MV-4-11 (cell line): ENCODE measurements at regions not wholly inside any gene's neighbourhood (a gene's known extent, or its start where the extent isn't known, plus 50 kb on each side); places are given as distances from the start of the nearest gene placed in this dataset.

Experiments
- DNase-seq: peaks from one replicate; lab custom pipeline; 2025; lab: John Stamatoyannopoulos, UW

- peak; percentile 85 for DNase-seq
Measured at GRCh38 chr21:28827422-28827821, 165.3 kb downstream of the LTN1 start.

DNA sequence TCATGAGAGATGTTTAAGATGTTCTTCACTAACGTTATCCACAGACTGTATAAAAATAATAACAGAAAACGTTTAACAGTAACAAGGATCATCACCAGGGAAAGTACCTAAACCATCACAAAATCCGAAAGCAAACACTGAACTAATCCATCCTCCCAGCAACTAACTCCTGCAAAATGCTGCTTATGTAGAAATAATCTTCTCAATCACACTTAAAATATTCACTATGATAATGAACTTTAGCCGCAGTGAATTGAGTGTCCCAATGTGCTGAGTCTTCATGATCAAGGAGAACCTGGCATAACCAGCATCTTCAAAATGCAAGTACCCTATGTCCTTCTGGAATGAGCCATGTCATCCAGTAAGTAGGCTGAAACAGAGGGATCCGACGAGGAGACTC, 166.1 kb downstream of the LTN1 start:
- DNase-seq, result no peak

DNA sequence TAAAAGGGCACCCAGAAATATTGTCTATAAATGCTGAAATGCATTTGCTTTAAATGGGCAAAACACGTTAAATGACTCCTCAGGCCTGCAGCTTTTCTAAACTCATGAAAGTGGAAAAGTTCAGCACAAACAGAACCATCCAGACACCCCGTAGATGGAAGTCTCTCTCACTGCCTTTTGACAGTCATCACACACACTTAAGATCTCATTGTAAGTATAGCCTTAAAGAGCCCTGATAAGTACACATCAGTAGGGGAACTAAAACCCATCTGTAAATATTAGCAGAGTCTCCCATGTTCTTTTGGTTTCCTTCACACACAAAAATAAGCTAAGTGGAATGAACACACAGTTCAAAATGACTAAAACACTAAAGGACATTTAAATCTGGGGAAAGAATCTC, 166.7 kb downstream of the LTN1 start:
- DNase-seq, result no peak

DNA sequence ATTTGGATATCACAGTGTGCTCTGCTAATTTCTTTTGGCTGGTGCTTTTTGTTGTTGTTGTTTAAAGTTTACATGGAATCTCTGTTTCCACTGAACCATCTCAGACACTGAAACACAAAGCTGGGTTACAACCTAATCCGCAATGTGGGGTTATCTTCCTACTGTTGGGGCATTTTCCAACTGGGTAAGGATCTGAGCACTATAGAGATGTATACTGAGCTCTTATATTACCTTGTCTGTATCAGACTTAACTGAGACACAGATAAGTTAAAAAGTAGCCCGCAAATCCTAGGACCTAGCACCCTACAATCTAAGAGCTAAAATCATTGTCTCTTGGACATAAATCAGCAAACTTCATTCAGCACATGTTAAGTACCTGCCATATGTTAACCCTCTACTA, 169.2 kb downstream of the LTN1 start:
- DNase-seq, result no peak

- no peak for DNase-seq
Measured at GRCh38 chr21:28822486-28823335, 170.0 kb downstream of the LTN1 start.

DNA sequence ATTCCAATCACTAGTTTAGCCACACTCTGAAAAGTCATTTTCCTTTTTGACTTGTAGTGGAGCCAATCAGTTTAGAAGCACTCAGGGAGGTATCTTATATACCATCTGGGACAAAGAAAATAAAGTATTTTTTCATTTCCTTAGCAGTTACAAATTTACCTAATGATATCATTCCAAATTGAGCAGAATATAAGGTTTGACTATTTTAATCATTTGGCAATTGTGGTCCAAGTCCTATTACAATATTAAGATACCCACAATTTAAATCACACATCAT, 170.6 kb downstream of the LTN1 start:
- no peak for DNase-seq

DNA sequence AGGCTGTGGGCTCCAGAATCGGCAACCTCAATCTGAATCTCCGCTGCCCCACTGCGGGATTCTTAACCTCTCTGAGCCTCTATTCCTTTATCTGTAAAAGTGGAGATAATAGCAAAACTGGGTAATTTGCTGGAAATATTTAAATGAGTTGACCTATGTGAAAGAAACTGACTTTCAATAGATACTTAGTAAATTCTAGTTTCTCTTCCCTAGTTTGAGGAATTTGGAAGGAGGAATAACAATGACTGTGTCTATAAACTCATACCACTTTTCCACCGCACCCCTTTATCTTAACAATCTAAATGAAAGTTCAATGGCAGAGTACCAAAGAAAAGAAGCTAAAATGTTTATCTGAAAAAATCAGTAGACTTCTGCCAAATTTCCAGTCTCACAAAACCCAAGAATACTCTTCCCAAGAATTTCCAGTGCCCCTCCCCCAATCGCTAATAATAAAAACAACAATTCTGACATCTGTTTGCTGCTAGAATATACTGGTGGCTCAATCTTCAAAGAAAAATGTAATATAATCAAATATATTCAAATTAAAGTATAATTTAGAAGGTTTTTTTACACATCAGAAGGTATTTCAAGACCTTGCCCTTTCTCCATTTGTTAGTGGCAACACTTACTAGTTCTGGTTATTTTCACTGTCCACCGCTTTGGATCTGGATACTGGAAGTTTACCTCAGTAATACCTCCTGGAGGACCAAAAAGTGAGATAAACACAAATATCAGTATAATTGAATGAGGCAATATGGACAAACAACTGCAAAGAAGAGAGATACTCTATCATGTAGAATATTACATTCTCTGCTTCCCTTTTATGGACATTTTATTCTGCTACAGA, 171.2 kb downstream of the LTN1 start:
- DNase-seq, result no peak

DNA sequence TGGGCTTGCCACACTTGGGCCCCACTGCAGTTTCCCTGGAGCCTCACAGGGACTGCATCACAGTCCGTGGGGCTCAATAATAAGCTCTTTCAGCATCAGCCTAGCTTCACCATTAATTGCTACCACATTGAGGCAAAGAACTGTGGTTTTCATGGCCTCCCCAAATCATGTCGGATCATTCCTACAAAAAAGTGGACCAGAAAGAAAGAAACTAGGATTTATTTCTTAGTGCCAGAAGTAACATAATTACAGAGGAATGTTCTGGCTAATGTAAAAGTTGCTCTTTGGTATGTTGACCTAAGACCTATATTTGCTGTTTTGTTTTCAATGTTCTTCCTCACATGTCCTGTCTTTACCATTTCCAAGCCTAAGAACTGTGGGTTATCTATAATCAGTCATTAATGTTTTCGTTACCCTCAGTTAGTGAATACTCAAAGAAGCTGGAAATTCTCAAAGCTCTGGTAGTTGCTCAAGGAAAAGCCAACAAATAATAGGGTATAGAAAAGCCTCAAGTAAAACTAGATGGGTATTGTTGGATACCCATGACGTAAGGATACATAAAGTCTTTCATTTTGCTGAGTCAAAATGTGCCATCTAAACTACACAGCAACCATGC, 173.9 kb downstream of the LTN1 start:
- DNase-seq, result no peak

- no peak for DNase-seq
Measured at GRCh38 chr21:28817871-28818270, 174.8 kb downstream of the LTN1 start.

- DNase-seq, result no peak
Measured at GRCh38 chr21:28811860-28812259, 180.8 kb downstream of the LTN1 start.

DNA sequence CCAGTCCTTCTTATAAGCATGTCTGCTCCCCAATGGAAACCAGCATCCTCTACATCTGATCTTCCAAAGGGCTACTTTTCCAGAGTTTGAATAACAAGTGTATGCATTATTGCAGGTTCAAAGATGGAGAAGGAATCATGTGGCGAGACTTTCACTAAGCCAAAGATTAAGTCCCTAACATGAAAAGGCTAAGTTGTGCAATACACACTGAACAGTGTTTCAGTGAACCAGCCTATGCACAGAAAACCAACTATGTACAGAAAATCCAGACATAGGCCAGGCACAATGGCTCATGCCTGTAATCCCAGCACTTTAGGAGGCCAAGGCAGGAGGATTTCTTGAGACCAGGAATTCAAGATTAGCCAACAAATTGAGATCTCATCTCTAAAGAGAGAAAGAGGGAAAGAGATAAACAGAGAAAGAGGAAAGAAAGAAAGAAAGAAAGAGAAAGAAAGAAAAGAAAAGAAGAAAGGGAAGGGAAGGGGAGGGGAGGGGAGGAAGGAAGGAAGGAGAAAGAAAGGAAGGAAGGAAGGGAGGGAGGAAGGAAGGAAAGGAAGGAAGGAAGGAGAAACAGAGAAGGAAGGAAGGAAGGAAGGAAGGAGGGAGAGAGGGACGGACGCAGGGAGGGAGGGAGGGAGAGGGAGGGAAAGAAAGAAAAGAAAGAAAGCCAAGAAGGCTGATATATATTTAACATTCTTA, 181.7 kb downstream of the LTN1 start:
- peak; percentile 33 for DNase-seq

DNA sequence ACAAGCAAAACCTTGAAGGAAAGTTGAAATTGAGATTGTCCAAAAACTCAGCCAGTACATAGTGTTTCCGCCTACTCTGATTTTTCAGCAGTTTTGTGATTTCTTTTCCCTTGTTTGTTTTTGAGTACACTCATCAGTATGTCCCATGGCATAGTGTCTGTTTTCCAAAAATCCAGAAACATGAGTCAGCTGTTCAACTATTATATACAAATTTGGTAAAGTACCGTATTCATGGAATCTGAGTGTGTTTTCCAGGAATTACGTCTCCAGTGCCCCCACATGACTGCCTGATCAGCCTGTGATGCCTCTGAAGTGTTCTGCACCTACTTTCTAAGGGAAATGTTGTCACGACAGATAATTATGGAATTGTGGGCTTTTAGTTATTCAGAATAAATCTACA, 186.8 kb downstream of the LTN1 start:
- DNase-seq, result no peak

DNA sequence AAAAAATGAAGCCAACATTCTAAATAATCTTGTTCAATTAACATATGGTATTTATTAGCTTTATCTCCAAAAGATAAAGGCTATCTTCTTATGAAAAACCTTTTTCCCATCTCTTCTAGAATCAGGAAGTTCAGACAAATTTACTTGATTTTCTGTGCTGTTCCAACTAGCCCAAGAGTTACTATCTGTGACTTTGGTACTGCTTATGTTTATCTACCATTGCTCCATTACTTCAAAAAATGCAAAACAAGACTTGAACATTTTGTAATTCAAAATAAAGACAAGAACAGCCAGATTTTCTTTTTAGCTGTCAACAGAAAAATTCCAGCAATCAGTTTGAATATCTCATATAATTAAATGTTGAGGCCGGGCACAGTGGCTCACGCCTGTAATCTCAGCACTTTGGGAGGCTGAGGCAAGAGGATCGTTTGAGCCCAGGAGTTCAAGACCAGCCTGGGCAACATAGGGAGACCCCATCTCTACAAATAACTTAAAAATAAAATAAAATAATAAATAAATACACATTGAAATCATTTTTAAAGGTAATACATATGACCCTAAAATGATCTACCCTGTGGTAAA, 188.5 kb downstream of the LTN1 start:
- no peak for DNase-seq

- no peak for DNase-seq
Measured at GRCh38 chr21:28801906-28802305, 190.8 kb downstream of the LTN1 start.

- DNase-seq, result no peak
Measured at GRCh38 chr21:28799926-28800325, 192.8 kb downstream of the LTN1 start.

DNA sequence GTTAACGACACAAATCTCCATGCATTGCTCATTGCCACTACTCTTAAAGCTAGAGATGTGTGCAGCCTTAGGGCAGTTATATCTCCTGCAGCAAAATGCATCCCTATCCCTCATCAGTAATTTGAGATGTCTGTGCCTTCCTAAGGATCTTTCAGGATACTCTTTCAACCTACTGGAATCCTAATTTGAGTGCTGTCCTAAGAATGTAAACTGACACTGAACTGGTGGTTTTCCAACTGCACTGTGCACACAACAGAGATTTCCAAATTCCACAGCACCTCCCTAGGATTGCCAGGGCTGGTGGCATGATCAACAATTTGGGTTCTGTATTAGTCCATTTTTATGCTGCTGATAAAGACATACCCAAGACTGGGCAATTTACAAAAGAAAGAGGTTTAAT, 193.9 kb downstream of the LTN1 start:
- no peak for DNase-seq

GRCh38 chr21:28795251-28795650, 197.4 kb downstream of the LTN1 start:
- no peak for DNase-seq

- no peak for DNase-seq
Measured at GRCh38 chr21:28794371-28794851, 198.3 kb downstream of the LTN1 start.

DNA sequence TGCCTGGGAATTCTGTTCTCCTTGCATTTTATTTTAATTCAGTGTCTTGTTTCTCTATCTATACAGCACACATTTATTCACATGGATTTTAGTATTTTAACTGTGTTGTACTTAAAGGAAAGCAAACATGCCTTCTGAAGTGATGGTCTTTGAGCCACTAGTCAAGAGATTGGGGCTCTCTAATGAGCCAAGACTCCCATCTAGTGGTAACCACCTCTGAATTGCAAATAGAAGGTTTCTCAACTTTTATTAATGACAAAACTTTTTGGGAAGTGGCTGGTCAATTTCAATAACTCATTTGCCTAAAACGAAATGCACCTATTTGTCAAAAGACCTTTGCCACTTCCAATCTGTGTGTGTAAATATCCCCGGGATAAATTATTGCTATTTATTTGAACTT, 199.6 kb downstream of the LTN1 start:
- DNase-seq, result no peak

DNA sequence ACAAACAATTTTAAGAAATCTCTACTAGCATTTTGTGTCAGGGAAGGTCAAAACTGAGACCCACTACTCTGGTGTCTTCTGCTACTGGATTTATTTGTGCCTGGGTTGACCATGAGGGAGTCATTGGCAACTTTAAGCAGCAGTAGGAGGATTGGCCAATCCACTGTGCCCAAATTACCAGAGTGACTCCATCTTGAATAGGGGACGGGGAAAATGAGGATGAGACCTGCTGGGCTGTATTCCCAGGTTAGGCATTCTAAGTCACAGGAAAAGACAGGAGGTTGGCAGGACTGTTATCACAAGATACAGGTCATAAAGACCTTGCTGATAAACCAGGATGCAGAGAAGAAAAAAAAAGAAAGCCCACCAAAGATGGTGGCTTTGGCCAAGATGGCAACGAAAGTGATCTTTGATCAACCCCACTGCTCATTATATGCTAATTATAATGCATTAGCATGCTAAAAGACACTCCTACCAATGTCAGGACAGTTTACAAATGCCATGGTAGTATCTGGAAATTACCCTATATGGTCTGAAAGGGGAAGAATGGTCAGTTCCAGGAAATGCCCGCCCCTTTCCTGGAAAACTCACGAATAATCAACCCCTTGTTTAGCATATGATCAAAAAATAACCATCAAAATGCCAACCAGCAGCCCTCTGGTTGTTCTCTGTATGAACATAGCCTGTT, 200.9 kb downstream of the LTN1 start:
- DNase-seq, result peak; percentile 32

GRCh38 chr21:28790335-28790734, 202.3 kb downstream of the LTN1 start:
- no peak for DNase-seq
